ENCODE measurements at regions not wholly inside any gene's neighbourhood (a gene's known extent, or its start where the extent isn't known, plus 50 kb on each side); places are given as distances from the start of the nearest gene placed in this dataset.

DNA sequence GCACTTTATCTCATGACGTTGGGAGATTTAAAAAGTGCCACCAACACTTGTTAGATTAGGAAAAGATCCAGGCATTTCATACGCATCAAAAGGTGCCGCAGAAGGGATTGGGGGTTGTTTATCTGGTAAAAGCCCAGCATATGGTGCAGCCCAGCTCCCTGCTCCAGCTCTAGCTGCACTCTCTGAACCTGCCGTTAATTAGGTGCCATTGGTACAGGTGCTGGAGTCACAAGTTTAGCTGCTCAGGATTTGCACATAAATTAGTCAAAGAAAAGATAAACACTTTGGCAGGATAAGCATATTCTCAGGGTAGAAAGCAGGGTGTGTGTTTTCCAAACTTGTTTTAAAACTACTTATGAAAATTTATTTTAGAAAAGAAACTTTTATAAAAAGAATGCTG lies 932.6 kb upstream of the TMEM132C start:
- H3K9me3 ChIP-seq = no peaks in the 10 kb centered on the region
- intact Hi-C loops (cut with DNase I) = no loop called here
- WGBS, 4 donors = 66 to 75% (median 69%) methylated on average over 4 of the region's 4 CpGs
- DNase-seq (no peak), ATAC-seq (no peak)
- no peak overlapping the region for H3K4me3 ChIP-seq
- H3K27me3 ChIP-seq = peaks cover 0 to 18% (median 0%) of the 10 kb centered on the region in 9 donors
- H3K4me1 ChIP-seq = no peaks in the 10 kb centered on the region
- H3K36me3 ChIP-seq = no peaks in the 10 kb centered on the region
- H3K27ac ChIP-seq = no peak overlapping the region
- TF ChIP-seq CTCF (IDR thresholded peaks at IDR 0.05) (no peak), POLR2A (IDR thresholded peaks at IDR 0.05) (no peak)

GRCh38 chr12:127334912-127335644 lies 931.9 kb upstream of the TMEM132C start:
- no peak for DNase-seq
- intact Hi-C loops (cut with DNase I) = no loop called here
- no peaks in the 10 kb centered on the region for H3K36me3 ChIP-seq
- TF ChIP-seq CTCF (IDR thresholded peaks at IDR 0.05) = no peak
- no peak for TF ChIP-seq POLR2A (IDR thresholded peaks at IDR 0.05)
- H3K4me1 ChIP-seq = no peaks in the 10 kb centered on the region
- no peak overlapping the region for H3K4me3 ChIP-seq
- no peak overlapping the region for H3K27ac ChIP-seq
- ATAC-seq = no peak
- H3K27me3 ChIP-seq = peaks cover 0 to 18% (median 0%) of the 10 kb centered on the region in 9 donors
- H3K9me3 ChIP-seq = no peaks in the 10 kb centered on the region
- WGBS, 4 donors = 4 to 27% (median 6%) methylated on average over 1 of the region's 1 CpG

DNA sequence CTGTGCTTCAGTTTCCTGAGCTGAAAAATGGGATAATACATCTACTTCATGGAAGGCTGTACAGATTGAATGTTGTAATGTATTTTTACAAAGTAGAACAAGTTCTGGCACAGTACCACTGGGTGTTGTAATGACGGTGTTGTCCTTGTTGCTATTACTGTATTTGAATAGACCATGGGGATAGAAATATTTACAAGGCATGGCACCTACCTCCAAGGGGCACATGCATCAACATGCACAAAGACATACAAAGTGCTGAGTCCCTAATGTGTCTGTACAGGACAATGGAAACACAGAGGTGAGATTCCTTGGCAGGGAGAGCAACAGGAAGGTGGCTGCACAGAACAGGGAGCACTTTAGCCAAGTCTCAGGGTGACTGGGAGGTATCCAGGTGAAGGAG lies 930.6 kb upstream of the TMEM132C start:
- DNase-seq (no peak), ATAC-seq (no peak)
- H3K36me3 ChIP-seq = no peaks in the 10 kb centered on the region
- H3K4me1 ChIP-seq = no peaks in the 10 kb centered on the region
- WGBS, 4 donors = 77 to 100% (median 82%) methylated on average over 1 of the region's 1 CpG
- TF ChIP-seq CTCF (IDR thresholded peaks at IDR 0.05) = no peak
- TF ChIP-seq POLR2A (IDR thresholded peaks at IDR 0.05) = no peak
- H3K27me3 ChIP-seq = peaks cover 0 to 18% (median 0%) of the 10 kb centered on the region in 9 donors
- no peak overlapping the region for H3K27ac ChIP-seq
- H3K9me3 ChIP-seq = no peaks in the 10 kb centered on the region
- intact Hi-C loops (cut with DNase I) = no loop called here
- no peak overlapping the region for H3K4me3 ChIP-seq

GRCh38 chr12:127339065-127339464 lies 927.9 kb upstream of the TMEM132C start:
- 60 to 75% (median 64%) methylated on average over 4 of the region's 4 CpGs for WGBS, 4 donors
- no peak for DNase-seq
- TF ChIP-seq CTCF (IDR thresholded peaks at IDR 0.05) (no peak), POLR2A (IDR thresholded peaks at IDR 0.05) (no peak)
- Histone ChIP-seq H3K4me3 (no peak overlapping the region), H3K9me3 (no peaks in the 10 kb centered on the region), H3K36me3 (no peaks in the 10 kb centered on the region), H3K4me1 (no peaks in the 10 kb centered on the region), H3K27ac (no peak overlapping the region), H3K27me3 (peaks cover 0 to 18% (median 0%) of the 10 kb centered on the region in 9 donors)
- intact Hi-C loops (cut with DNase I) = no loop called here
- ATAC-seq = no peak

Data from heart left ventricle (tissue), 16 donors.